ENCODE measurements at regions not wholly inside any gene's neighbourhood (a gene's known extent, or its start where the extent isn't known, plus 50 kb on each side); places are given as distances from the start of the nearest gene placed in this dataset.
"Not testable (repeated sequence)": the region's sequence is repeated elsewhere in the genome, so short reads cannot be mapped to it uniquely, and the experiment has no call there.

DNA sequence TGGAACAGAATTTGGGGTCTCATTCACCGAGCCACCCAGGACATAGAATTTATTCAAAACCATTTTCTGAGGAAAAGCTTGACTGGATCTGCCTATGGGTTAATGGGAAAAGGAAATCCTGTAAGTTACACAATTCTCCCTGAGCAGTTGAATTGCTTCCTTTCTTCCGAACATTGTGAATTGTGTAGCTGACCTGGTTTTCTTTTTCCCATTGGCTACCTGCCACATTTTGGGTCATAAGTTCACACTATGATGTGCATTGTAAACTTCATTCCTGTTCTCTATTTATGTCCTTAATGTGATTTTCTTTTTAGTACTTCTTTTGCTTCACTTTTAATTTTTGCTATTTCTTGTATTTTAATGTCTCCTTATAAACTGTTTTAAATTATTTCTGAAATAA is 386.0 kb upstream of the LRRC3B start:
- peak in 3 of 5 donors; percentile 26 to 61 (median 36) for DNase-seq
- intact Hi-C loops (cut with DNase I): loop anchor here in 3 of 10 donors (2.0 to 5.0 kb wide), 2 partner anchors 129 to 130 kb away; no protein-coding TSS in a partner anchor
- Histone ChIP-seq H3K27ac (peak overlapping the region in 4 of 12 donors; percentile 1 to 50 (median 31)), H3K36me3 (no peaks in the 10 kb centered on the region), H3K4me3 (no peak overlapping the region), H3K27me3 (no peaks in the 10 kb centered on the region), H3K4me1 (peaks cover 0 to 16% (median 0%) of the 10 kb centered on the region in 12 donors), H3K9me3 (peaks cover 0 to 6% (median 0%) of the 10 kb centered on the region in 12 donors)
- TF ChIP-seq, protein P1, sequence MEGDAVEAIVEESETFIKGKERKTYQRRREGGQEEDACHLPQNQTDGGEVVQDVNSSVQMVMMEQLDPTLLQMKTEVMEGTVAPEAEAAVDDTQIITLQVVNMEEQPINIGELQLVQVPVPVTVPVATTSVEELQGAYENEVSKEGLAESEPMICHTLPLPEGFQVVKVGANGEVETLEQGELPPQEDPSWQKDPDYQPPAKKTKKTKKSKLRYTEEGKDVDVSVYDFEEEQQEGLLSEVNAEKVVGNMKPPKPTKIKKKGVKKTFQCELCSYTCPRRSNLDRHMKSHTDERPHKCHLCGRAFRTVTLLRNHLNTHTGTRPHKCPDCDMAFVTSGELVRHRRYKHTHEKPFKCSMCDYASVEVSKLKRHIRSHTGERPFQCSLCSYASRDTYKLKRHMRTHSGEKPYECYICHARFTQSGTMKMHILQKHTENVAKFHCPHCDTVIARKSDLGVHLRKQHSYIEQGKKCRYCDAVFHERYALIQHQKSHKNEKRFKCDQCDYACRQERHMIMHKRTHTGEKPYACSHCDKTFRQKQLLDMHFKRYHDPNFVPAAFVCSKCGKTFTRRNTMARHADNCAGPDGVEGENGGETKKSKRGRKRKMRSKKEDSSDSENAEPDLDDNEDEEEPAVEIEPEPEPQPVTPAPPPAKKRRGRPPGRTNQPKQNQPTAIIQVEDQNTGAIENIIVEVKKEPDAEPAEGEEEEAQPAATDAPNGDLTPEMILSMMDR (IDR thresholded peaks at IDR 0.05): no peak
- TF ChIP-seq POLR2A (IDR thresholded peaks at IDR 0.05): no peak
- peak; percentile 38 to 80 (median 56) for ATAC-seq
- WGBS, 4 donors: 35 to 48% (median 39%) methylated on average over 2 of the region's 2 CpGs

DNA sequence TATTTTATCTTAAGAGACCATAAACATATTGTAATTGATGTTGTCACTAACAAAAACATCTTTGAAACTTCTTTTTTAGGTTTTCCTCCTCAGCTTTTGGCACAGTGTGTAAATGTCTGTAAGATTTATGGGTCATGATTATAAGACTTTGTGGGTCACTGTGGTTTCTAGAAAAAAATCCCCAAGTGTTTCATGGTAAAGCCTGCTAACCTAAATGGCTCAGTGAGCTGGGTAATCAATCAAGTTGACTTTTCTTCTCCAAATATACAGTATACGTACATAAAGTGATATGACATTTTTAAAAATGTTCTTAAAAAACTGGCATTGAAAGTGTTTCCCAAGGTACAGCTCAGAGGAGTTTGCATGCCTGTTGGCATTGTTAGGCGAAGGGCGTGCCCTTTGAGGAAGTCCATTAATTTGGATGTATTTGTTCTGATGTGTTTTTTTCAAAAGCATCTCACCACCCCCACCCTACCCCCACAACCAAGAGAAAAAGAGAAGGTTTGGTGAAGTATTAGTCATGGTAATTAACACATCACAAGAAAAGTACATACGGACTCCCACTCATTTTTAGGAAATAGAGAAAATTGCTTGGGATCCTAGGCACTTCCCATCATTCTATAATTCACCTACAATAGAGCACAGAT is 385.4 kb upstream of the LRRC3B start:
- no peak overlapping the region for H3K4me3 ChIP-seq
- H3K36me3 ChIP-seq: no peaks in the 10 kb centered on the region
- no peaks in the 10 kb centered on the region for H3K27me3 ChIP-seq
- H3K27ac ChIP-seq: peak overlapping the region in 5 of 12 donors; percentile 1 to 50 (median 27)
- WGBS, 4 donors: 59 to 67% (median 64%) methylated on average over 4 of the region's 4 CpGs
- intact Hi-C loops (cut with DNase I): loop anchor here in 3 of 10 donors (2.0 to 5.0 kb wide), 2 partner anchors 130 kb away; no protein-coding TSS in a partner anchor
- peaks cover 0 to 6% (median 0%) of the 10 kb centered on the region in 12 donors for H3K9me3 ChIP-seq
- DNase-seq (peak in 3 of 5 donors; percentile 27 to 59 (median 40)), ATAC-seq (peak in 2 of 4 donors; percentile 63 to 79)
- TF ChIP-seq, protein P1 (IDR thresholded peaks at IDR 0.05): no peak
- no peak for TF ChIP-seq POLR2A (IDR thresholded peaks at IDR 0.05)
- H3K4me1 ChIP-seq: peaks cover 0 to 16% (median 0%) of the 10 kb centered on the region in 12 donors

DNA sequence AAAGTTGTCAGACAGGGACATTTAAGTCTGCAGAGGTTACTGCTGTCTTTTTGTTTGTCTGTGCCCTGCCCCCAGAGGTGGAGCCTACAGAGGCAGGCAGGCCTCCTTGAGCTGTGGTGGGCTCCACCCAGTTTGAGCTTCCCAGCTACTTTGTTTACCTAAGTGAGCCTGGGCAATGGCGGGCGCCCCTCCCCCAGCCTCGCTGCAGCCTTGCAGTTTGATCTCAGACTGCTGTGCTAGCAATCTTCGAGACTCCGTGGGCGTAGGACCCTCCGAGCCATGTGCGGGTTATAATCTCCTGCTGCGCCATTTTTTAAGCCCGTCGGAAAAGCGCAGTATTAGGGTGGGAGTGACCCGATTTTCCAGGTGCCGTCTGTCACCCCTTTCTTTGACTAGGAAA is 378.0 kb upstream of the LRRC3B start:
- H3K27me3 ChIP-seq; intact Hi-C loops (cut with DNase I); H3K4me1 ChIP-seq; H3K4me3 ChIP-seq; ATAC-seq; H3K27ac ChIP-seq; H3K9me3 ChIP-seq; H3K36me3 ChIP-seq: not testable (repeated sequence)
- 77 to 97% (median 91%) methylated on average over 13 to 14 of the region's 14 CpGs for WGBS, 4 donors
- peak in 1 of 5 donors; percentile 19 for DNase-seq

DNA sequence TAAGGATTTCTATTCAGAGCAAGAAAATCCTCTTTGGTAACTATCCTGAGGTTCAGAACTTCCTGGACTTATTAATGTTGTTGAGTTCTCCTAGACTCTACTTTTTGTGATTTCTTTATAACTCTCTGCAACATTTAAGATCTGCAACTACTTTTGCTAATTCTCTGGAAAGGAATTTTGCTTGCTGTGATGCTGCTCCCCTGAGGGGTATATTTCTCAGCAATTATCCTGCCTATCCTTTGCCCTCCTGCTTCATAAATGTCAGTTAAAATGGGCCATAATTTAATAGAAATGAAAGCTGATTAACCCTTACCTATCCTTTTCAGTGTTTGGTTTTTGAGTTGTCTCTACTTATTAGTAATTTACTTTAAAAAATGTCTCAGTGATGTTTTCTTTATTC is 377.3 kb upstream of the LRRC3B start:
- intact Hi-C loops (cut with DNase I): no loop called here
- Histone ChIP-seq H3K4me1 (peaks cover 0 to 5% (median 0%) of the 10 kb centered on the region in 12 donors), H3K36me3 (no peaks in the 10 kb centered on the region), H3K4me3 (no peak overlapping the region), H3K27ac (no peak overlapping the region), H3K9me3 (no peaks in the 10 kb centered on the region), H3K27me3 (no peaks in the 10 kb centered on the region)
- TF ChIP-seq POLR2A (IDR thresholded peaks at IDR 0.05): no peak
- TF ChIP-seq, protein P1 (IDR thresholded peaks at IDR 0.05): no peak
- ATAC-seq (no peak), DNase-seq (no peak)
